GM18498 (cell line): ENCODE measurements at regions not wholly inside any gene's neighbourhood (a gene's known extent, or its start where the extent isn't known, plus 50 kb on each side); places are given as distances from the start of the nearest gene placed in this dataset.
"Not testable (repeated sequence)": the region's sequence is repeated elsewhere in the genome, so short reads cannot be mapped to it uniquely, and the experiment has no call there.

Experiments
- ATAC-seq: cut with Tn5 transposase; IDR thresholded peaks from one replicate; pipeline ENCODE4 v1.9.1; 2021; ENCODE audit warnings: mild to moderate bottlenecking, moderate library complexity; ENCODE audit not compliant: unreplicated experiment

- no peak for ATAC-seq
Observed at GRCh38 chr7:4319280-4319679, 362.8 kb upstream of the FOXK1 start.

DNA sequence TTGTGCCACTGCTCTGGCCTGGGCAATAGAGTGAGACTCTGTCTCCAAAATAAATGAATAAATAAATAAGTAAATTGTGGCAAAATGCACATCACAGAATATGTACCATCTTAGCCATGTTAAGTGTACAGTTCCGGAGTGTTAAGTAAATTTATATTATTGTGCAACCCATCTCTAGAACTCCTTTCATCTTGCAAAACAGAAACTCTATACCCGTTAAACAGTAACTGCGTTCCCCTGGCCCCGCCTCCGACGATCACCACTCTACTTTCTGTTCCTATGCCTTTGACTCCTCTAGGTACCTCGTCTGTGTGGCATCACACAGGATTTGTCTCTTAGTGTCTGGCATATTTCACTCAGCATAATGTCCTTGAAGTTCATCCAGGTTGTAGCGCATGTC is 356.4 kb upstream of the FOXK1 start:
- no peak for ATAC-seq

DNA sequence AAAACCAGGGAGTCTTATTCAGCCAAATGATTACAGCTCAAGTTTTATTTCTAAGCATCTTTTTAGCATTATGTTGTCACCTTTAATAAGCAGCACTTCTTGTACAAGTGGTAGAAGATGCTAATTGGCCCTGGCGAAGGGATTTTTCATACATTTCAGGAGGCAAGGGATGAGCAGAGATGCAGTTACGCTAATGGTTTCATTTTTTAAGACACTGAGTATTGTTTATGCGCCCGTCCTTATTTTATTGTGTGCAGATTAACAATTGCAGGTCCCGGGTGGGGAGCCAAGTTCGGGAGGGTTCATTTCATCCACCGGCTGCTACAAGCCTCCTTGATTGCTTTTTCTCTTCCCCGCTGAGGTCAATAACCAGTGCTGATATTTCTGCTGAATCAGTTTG is 350.4 kb upstream of the FOXK1 start:
- ATAC-seq = no peak

- no peak for ATAC-seq
Observed at GRCh38 chr7:4338556-4338955, 343.5 kb upstream of the FOXK1 start.

- ATAC-seq = no peak
Observed at GRCh38 chr7:4343272-4344247, 338.5 kb upstream of the FOXK1 start.

DNA sequence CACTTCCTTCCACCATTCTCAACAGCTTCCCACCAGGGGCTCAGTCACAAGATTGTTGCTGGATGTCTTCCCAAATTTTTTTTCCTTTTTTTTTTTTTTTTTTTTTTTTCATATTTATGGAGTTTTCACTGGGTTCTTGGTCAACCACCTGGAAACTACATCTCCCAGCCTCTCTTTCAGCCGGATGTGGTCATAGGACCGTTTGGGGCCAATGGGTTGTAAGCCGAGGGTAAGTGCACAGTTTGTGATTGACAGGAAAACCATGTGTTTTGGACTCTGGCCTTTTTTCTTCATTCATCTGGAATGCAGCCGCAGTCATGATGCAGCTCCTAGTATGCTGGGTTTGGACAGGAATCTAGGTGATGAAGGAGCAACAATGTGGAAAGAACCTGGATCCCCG is 337.1 kb upstream of the FOXK1 start:
- ATAC-seq = no peak

DNA sequence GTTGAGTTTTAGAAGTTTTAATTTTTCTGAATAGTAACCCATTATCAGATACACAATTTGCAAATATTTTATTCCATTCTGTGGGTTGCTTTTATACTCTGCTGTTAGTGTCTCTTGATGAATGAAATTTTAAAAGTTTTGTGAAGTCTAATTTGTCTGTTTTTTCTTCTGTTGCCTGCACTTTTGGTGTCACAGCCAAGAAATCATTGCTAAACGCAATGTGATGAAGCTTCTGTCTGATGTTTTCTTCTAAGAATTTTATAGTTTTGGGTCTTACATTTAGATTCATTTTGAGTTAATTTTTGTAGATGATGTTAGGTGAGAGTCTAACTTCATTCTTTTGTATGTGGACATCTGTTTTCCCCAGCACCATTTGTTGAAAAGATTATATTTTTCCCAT is 330.0 kb upstream of the FOXK1 start:
- ATAC-seq = no peak

GRCh38 chr7:4361774-4362173 is 320.3 kb upstream of the FOXK1 start:
- ATAC-seq = no peak

DNA sequence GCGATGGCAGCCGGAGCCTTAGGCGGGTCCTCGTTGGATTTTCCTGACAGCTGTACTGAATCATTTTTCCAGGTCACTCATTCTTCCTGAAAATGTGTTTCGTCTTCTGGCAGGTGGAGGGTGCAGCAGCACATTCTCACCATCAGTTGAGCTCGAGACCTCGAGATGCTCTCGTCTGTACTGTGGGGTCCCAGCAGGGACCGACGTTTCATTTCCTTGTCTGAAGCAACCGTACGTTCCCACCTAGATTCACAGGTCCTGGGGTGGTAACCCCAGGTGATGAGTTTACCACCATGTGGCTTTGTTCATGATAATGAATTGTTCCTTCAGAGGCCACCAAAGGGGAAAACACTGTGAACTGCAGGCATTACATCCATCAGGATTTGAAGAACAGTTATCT is 298.5 kb upstream of the FOXK1 start:
- ATAC-seq = no peak

- no peak for ATAC-seq
Observed at GRCh38 chr7:4386190-4386589, 295.9 kb upstream of the FOXK1 start.

GRCh38 chr7:4391103-4391502 is 291.0 kb upstream of the FOXK1 start:
- not testable (repeated sequence) for ATAC-seq

- ATAC-seq = no peak
Observed at GRCh38 chr7:4394736-4395135, 287.4 kb upstream of the FOXK1 start.

GRCh38 chr7:4399121-4399520 is 283.0 kb upstream of the FOXK1 start:
- no peak for ATAC-seq

DNA sequence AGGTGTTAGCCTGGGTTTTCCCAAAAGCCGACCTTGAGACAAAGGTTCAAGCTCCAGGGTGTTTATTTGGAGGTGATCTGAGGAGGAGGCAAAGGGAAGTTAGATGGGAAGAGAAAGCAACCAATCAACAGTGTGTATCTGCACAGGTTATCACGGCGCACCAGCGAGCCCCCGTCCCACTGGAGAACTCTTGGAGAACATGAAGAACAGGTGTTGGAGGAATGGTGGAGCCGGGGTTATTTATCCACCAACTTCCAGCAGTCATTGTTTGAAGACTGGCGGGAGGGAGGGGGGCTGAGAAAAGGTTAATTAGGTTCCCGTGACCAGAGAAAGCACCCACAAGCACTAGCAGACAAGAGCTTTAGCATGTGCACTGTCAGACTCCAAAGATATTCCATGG is 282.5 kb upstream of the FOXK1 start:
- no peak for ATAC-seq

GRCh38 chr7:4406288-4407058 is 275.6 kb upstream of the FOXK1 start:
- no peak for ATAC-seq

DNA sequence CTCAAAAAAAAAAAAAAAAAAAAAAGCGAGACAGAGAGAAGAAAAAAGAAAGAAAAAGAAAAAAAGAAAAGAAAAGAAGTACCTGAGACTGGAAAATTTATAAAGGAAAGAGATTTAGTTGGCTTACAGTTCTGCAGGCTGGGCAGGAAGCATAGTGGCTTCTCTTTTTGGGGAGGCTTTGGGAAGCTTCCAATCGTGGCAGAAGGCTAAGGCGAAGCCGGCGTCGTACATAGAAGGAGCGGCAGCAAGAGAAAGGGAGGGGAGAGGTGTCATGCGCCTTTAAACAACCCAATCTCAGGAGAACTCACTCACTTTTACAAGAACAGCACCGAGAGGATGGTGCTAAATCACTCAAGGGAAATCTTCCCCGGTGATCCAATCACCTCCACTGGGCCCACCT is 272.1 kb upstream of the FOXK1 start:
- ATAC-seq = no peak

GRCh38 chr7:4416396-4417056 is 265.6 kb upstream of the FOXK1 start:
- no peak for ATAC-seq

GRCh38 chr7:4428526-4428925 is 253.6 kb upstream of the FOXK1 start:
- no peak for ATAC-seq

DNA sequence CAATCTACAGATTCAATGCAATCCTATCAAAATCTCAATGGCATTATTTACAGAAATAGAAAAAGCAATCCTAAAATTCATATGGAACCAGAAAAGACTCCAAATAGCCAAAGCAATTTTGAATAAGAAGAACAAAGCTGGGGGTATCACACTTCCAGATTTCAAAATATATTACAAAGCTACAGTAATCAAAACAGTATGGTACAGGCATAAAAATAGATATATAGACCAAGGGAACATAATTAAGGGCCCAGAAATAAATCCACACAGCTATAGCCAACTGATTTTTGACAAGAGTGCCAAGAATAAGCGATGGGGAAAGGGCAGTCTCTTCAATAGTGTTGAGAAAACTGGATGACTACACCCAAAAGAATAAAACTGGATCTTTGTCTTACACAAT is 251.9 kb upstream of the FOXK1 start:
- ATAC-seq = no peak

DNA sequence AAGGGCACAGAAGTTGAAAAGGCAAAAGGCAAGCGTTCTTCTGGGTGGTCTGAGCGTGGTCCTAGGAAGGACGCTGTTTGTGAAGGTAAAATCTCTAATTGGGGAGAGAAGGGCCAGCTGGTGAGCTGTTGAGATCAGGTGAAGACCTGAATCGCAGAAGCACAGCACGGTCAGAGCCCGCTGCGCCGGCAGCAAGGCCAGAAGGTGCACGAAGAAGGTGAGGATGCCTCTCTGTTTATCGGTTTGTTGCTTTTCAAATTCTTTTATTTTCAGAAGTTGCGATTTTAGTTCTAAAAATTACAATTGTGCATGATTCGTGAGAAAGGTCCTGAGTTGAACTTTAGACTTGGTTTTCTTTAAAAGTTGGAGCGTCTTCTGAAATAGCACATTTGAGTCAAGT is 247.8 kb upstream of the FOXK1 start:
- no peak for ATAC-seq

DNA sequence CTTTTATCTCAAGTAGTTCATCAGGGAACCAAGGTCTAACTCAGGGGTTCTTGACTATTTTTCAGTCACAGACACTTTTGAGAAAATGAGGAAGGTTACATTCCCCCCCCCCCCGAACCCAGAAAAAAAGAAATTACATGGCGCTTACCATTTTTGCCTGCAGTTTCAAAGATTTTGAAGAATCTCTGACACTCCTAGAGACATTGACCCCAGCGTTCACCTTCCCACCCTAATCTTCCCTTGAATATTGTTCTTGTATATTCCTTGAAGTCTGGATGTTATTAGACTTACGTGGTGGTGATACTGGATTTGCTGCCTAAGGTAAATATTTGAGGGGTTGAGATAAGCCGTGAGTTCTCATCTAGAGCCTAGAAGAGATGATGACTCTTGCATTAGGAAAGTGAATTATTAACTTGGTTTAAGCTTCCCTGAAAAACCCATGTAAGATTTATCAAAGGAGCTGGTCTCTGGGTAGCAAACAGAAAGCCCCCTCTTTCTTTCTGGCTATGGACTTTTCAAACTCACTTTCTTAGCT is 245.7 kb upstream of the FOXK1 start:
- no peak for ATAC-seq
